GM11168 (cell line): ENCODE measurements at regions not wholly inside any gene's neighbourhood (a gene's known extent, or its start where the extent isn't known, plus 50 kb on each side); places are given as distances from the start of the nearest gene placed in this dataset.

Experiments used
- in situ Hi-C: fragments of 300-500 bp; cut with MboI; formaldehyde crosslinking; loops from one replicate; pipeline ENCODE4 v1.12.0; 2022; ENCODE audit warnings: low sequenced_read_pairs; ENCODE audit not compliant: unreplicated experiment

- in situ Hi-C loops = no loop called here
Observed at GRCh38 chr15:60057554-60057953, 53.4 kb downstream of the FOXB1 start.

- in situ Hi-C loops = no loop called here
Observed at GRCh38 chr15:60059186-60059585, 55.1 kb downstream of the FOXB1 start.

- in situ Hi-C loops = no loop called here
Observed at GRCh38 chr15:60061758-60062157, 57.6 kb downstream of the FOXB1 start.

DNA sequence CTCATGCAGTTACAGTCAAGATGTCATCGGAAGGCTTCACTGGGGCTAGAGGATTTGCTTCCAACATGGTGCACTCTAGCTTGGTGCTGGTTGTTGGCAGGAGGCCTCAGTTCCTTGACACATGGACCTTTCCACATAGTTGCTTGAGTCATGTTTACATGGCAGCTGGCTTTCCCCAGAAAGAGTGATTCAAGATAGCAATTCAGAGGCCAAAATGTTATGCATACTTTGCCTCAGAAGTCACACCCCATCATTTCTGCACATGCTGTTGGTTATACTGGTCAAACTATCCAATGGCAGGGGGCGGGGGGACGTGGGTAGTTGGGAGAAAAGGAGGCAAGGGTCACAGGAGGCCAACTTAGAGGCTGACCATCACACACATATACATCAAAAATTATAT, 58.7 kb downstream of the FOXB1 start:
- in situ Hi-C loops = no loop called here

DNA sequence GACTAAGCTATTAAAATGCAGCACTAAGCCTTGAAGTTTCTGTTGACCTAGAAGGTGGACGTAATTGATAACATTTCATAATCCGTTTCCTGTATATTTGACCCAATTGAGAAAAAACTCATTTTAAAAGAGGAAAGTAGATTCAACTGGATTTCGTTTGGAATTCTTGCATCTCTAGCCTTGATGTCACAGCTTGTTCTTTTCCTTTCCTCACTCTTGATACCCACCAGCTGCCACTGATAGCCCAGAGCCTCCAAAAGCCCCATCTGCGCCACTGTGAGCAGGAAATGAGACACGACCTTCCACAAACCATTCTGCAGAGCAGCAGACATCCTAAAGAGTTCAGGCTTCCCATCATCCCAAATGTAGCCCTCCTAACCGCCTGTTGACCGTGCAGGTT, 61.8 kb downstream of the FOXB1 start:
- in situ Hi-C loops = no loop called here

DNA sequence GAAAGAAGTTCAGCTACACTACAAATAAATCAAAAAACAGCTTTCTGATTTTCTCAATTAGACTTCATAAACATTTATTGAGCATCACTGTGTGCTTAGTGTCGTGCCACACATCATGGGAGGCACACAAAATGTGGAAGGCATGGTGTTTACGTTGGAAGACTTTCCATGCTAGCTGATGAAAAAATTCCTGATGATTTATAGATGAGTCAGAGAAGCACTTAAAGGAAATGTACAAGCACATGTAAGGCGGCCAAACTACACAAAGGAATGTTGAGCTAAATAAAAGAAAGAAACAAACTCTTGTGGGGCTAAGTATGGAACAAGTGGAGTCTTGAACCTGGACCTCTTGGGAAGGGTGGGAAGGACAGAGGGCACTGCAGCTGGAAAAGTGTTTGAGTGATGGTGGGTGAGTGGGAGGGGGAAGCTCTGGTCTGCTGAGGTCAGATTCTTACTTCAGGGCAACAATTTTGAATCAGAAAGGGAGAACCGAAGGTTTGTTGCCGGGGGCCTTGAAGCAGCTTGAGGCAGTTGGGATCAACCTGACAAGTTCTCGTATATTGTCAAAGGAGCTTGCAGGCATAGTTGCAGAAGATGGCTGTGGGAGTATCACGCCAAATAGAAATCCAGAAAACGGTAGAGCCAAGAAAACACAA, 66.9 kb downstream of the FOXB1 start:
- in situ Hi-C loops = no loop called here

DNA sequence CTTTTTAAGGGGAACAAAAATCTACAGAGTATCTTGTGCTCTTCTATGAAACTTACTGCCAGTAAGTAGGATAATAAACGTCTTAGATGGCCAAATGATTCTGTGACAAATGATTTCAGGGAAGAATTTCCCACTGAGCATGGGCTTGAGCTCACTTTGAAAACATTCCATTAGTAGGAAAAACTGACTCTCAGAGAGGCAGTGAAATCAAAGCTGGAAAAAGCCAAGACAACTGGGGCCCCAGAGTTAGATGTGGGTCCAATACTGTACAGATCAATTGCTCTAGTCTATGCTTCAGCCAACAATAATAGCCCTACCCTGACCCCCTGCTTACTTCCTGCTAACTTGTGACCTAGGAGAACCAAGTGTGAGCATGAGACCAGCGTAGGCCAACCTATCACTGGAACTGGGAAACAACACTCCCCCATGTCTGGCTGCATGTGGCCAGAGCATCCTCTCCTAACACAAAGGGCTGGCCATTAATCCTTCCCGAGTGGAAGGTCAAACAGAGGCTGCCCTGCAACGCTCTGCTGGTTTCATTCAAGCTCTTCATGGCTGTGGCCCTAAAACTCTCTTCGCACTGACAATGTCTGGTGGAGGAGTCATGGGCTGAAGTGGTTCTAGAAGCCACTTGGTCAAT, 68.8 kb downstream of the FOXB1 start:
- in situ Hi-C loops = no loop called here

- in situ Hi-C loops = no loop called here
Observed at GRCh38 chr15:60073466-60073840, 69.3 kb downstream of the FOXB1 start.

GRCh38 chr15:60074181-60074885, 70.2 kb downstream of the FOXB1 start:
- in situ Hi-C loops = no loop called here

DNA sequence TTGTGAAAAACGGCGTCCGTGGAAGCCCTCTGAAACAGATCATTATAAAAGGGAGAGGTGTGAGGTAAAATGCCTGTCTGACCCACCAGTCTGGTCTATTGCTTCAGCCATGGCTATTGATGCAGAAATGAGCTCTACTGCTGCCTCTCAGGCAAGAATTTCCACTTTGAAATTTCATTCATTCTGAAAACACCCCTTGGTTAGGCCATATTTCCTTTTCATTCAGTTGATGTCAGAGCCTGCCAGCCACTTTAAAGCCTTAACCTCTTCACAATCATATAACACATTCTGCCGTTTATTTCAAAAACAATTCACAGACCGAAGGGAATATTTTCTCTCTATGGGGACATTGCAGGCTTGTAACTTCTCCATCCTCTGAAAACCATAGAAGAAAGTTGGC, 71.9 kb downstream of the FOXB1 start:
- in situ Hi-C loops = no loop called here

- in situ Hi-C loops = no loop called here
Observed at GRCh38 chr15:60076582-60077276, 72.6 kb downstream of the FOXB1 start.

DNA sequence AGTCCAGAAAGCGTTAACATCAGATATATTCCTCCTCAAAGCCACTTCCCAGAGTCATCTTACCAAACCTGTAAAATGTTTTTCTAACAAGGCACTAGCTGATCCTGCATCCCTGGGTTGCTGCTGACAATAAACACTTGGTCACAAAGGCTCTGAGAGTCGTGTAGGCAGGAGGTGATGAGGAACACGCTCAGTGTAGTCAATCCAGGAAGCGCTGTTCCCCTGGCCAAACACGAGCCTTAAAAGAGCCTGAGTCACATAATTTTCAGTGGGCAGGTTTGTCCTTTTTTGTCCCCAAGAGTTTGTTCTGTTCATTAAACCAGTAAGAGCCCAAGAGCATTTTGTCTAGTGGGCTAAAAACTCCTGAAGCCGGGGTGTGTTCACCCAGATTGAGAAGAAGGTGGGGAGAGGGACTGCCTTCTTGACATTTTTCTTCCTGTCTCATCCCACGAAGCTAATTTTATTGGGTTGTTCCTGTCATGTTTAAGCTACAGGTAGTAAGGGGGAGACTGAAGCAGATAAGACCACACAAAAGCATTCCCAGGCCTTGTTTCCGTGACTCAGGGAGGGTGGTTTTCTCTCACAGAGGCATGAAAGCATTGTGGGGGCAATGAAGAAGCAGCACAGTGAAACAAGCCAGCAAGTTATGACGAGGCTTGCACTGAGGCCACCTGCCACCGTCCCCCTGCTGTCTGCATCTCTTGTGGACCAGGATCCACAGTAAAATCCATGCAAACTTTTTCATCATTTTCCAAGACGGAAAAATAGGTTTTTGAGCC, 73.7 kb downstream of the FOXB1 start:
- in situ Hi-C loops = no loop called here

- in situ Hi-C loops = no loop called here
Observed at GRCh38 chr15:60079210-60079609, 75.1 kb downstream of the FOXB1 start.

- in situ Hi-C loops = no loop called here
Observed at GRCh38 chr15:60081976-60082375, 77.9 kb downstream of the FOXB1 start.

DNA sequence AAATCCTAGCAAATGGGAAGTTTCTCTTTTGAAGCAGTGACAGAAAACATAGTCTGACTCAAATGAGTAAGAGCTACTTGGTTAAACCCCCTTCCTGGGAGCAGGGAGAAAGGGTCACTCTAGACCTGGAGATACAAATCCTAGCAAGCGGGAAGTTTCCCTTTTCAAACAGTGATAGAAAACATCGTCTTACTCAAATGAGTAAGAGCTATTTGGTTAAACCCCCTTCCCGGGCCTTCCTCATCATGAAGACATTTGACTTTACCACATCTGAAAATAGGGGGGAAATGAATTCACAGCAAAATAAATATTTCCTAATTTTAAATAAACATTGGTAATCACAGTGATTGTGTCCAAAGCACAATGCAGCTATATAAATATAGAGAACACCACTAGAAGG, 79.2 kb downstream of the FOXB1 start:
- in situ Hi-C loops = no loop called here

DNA sequence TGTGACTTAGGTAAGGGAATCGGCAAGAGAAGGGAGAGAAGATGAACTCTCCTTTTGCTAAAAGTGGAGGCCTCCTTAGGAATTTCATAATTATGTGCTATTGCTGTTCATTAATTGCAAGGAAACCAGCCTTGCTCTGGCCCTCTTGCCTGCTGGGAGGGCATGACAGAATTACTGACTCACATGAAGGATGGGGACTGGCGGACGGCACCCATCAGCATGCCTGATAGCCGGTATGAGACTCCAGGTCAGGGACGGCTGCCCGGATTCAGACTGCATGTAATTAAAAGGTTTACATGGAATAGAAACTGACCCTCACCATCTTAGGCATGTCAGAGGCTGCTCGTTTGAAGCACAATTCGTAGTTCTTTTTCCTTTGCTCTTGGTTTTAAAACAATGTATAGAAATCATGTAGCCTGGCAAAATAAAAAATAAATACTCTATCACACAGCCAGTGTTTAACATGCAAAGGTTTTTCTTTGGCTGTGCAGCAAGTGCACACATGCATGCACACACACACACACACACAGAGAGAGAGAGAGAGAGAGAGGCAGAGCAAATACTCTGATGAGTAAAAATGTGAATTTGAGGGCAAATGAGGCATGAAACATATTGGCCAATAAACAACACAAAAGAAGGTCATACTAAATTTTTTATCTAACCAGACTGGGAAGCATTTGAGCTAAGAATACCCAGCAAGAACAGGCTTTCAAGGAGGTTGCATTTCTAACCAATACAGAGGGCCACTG, 82.7 kb downstream of the FOXB1 start:
- in situ Hi-C loops = no loop called here

- in situ Hi-C loops = no loop called here
Observed at GRCh38 chr15:60087561-60087960, 83.5 kb downstream of the FOXB1 start.

GRCh38 chr15:60090747-60091146, 86.6 kb downstream of the FOXB1 start:
- in situ Hi-C loops = no loop called here

GRCh38 chr15:60091157-60091556, 87.0 kb downstream of the FOXB1 start:
- in situ Hi-C loops = no loop called here

DNA sequence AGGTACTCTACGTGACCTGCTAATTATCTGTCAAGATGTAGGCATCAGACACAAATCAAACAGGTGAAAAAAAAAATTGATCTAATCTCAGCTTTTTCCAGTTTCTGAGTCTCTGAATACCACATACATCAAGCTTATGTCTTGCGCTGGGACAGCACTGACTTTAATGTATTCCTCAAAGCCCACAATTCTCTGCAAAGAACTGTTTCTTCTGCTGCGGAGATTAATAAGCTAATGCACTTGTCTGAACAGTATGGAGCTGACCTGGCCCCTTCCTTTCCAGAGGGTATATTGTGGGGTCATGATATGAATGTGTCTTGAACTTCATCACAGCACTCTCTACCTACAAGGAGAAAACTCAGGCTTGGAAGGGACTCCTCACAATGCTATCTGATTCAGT, 87.8 kb downstream of the FOXB1 start:
- in situ Hi-C loops = no loop called here
